ENCODE measurements at regions not wholly inside any gene's neighbourhood (a gene's known extent, or its start where the extent isn't known, plus 50 kb on each side); places are given as distances from the start of the nearest gene placed in this dataset.

GRCh38 chr6:76708641-76709331, 636.3 kb upstream of the IMPG1 start:
- TF ChIP-seq ZBTB33 (IDR thresholded peaks at IDR 0.05): no peak
- TF ChIP-seq RXRA (IDR thresholded peaks at IDR 0.05): no peak
- TF ChIP-seq HNF4A (conservative IDR thresholded peaks at IDR 0.05): no peak
- TF ChIP-seq, protein P1, sequence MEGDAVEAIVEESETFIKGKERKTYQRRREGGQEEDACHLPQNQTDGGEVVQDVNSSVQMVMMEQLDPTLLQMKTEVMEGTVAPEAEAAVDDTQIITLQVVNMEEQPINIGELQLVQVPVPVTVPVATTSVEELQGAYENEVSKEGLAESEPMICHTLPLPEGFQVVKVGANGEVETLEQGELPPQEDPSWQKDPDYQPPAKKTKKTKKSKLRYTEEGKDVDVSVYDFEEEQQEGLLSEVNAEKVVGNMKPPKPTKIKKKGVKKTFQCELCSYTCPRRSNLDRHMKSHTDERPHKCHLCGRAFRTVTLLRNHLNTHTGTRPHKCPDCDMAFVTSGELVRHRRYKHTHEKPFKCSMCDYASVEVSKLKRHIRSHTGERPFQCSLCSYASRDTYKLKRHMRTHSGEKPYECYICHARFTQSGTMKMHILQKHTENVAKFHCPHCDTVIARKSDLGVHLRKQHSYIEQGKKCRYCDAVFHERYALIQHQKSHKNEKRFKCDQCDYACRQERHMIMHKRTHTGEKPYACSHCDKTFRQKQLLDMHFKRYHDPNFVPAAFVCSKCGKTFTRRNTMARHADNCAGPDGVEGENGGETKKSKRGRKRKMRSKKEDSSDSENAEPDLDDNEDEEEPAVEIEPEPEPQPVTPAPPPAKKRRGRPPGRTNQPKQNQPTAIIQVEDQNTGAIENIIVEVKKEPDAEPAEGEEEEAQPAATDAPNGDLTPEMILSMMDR (IDR thresholded peaks at IDR 0.05; ENCODE audit: low read depth, low read length, missing input control): no peak
- TF ChIP-seq NR2F2 (IDR thresholded peaks at IDR 0.05): no peak
- no peak for TF ChIP-seq TAF1 (conservative IDR thresholded peaks at IDR 0.05)
- TF ChIP-seq ATF3 (IDR thresholded peaks at IDR 0.05): no peak
- Histone ChIP-seq H3K27ac (ENCODE audit: low read depth in 1 of 2, low read length in 2 of 2) (no peak overlapping the region), H3K4me1 (ENCODE audit: control insufficient read depth in 4 of 4, insufficient read depth in 4 of 4, low read length in 3 of 4) (no peaks in the 10 kb centered on the region), H3K27me3 (ENCODE audit: control insufficient read depth in 4 of 4, insufficient read depth in 4 of 4, low read length in 3 of 4) (no peaks in the 10 kb centered on the region), H3K9ac (ENCODE audit: low read depth in 1 of 2, low read length in 2 of 2) (no peak overlapping the region), H3K4me3 (ENCODE audit: low read depth in 1 of 3, low read length in 3 of 3) (no peak overlapping the region), H3K36me3 (ENCODE audit: control insufficient read depth in 4 of 4, insufficient read depth in 3 of 4, low read depth in 1 of 4, low read length in 3 of 4) (no peaks in the 10 kb centered on the region), H3K9me3 (ENCODE audit: control insufficient read depth in 4 of 4, low read length in 3 of 4) (no peaks in the 10 kb centered on the region)
- no peak for DNase-seq (ENCODE audit: low spot score)
- WGBS: 81% methylated on average over 5 of the region's 5 CpGs

- no peaks in the 10 kb centered on the region for H3K36me3 ChIP-seq (ENCODE audit: control insufficient read depth in 4 of 4, insufficient read depth in 3 of 4, low read depth in 1 of 4, low read length in 3 of 4)
- H3K9ac ChIP-seq (ENCODE audit: low read depth in 1 of 2, low read length in 2 of 2): no peak overlapping the region
- no peak for TF ChIP-seq FOXA1 (IDR thresholded peaks at IDR 0.05)
- TF ChIP-seq, protein P1 (IDR thresholded peaks at IDR 0.05; ENCODE audit: low read depth, low read length, missing input control): no peak
- no peak overlapping the region for H3K4me3 ChIP-seq (ENCODE audit: low read depth in 1 of 3, low read length in 3 of 3)
- H3K9me3 ChIP-seq (ENCODE audit: control insufficient read depth in 4 of 4, low read length in 3 of 4): no peaks in the 10 kb centered on the region
- no peak overlapping the region for H3K27ac ChIP-seq (ENCODE audit: low read depth in 1 of 2, low read length in 2 of 2)
- no peaks in the 10 kb centered on the region for H3K4me1 ChIP-seq (ENCODE audit: control insufficient read depth in 4 of 4, insufficient read depth in 4 of 4, low read length in 3 of 4)
- H3K27me3 ChIP-seq (ENCODE audit: control insufficient read depth in 4 of 4, insufficient read depth in 4 of 4, low read length in 3 of 4): no peaks in the 10 kb centered on the region
- DNase-seq (ENCODE audit: low spot score): no peak
These were observed 635.2 kb upstream of the IMPG1 start for GRCh38 chr6:76707630-76708029.

- DNase-seq (ENCODE audit: low spot score): no peak
- H3K36me3 ChIP-seq (ENCODE audit: control insufficient read depth in 4 of 4, insufficient read depth in 3 of 4, low read depth in 1 of 4, low read length in 3 of 4): no peaks in the 10 kb centered on the region
- WGBS: 56% methylated on average over 1 of the region's 1 CpG
These were observed 634.2 kb upstream of the IMPG1 start for GRCh38 chr6:76706631-76707030.

More at GRCh38 chr6:76706631-76707030, 634.2 kb upstream of the IMPG1 start:
- Histone ChIP-seq H3K4me3 (ENCODE audit: low read depth in 1 of 3, low read length in 3 of 3) (no peak overlapping the region), H3K4me1 (ENCODE audit: control insufficient read depth in 4 of 4, insufficient read depth in 4 of 4, low read length in 3 of 4) (no peaks in the 10 kb centered on the region), H3K27ac (ENCODE audit: low read depth in 1 of 2, low read length in 2 of 2) (no peak overlapping the region), H3K27me3 (ENCODE audit: control insufficient read depth in 4 of 4, insufficient read depth in 4 of 4, low read length in 3 of 4) (no peaks in the 10 kb centered on the region), H3K9me3 (ENCODE audit: control insufficient read depth in 4 of 4, low read length in 3 of 4) (no peaks in the 10 kb centered on the region), H3K9ac (ENCODE audit: low read depth in 1 of 2, low read length in 2 of 2) (no peak overlapping the region)
- TF ChIP-seq GABPA (IDR thresholded peaks at IDR 0.05 in 1 of 2, conservative IDR thresholded peaks at IDR 0.05 in 1 of 2): no peak

Measured in liver (tissue), 8 donors.